AG04449 (cell line): ENCODE measurements at regions not wholly inside any gene's neighbourhood (a gene's known extent, or its start where the extent isn't known, plus 50 kb on each side); places are given as distances from the start of the nearest gene placed in this dataset.

ENCODE experiments used
- CTCF ChIA-PET: fragments of 350-600 bp; formaldehyde crosslinking; extraction: SDS; loops from one replicate; lab custom pipeline; 2021; ENCODE audit warnings: antibody characterized with exemption; lab: Yijun Ruan, JAX
- POLR2A ChIA-PET: fragments of 400-600, 350-600 bp; formaldehyde crosslinking; extraction: SDS; loops from one replicate; lab custom pipeline; 2020; ENCODE audit warnings: antibody characterized with exemption, inconsistent platforms; lab: Yijun Ruan, JAX
- DNase-seq: peaks from one replicate; pipeline ENCODE4 v3.0.0-alpha.2; 2010; ENCODE audit warnings: low read depth, low spot score
- H3K4me3 ChIP-seq: 2 replicates; pipeline ENCODE4 v1.5.1; 2011; ENCODE audit warnings: low read depth, mild to moderate bottlenecking, control low read depth, low read length
- TF ChIP-seq, protein P1 (sequence below): IDR thresholded peaks from one replicate; pipeline ENCODE4 v1.5.1; 2011; ENCODE audit warnings: mild to moderate bottlenecking, moderate library complexity, low read length, control low read depth, inconsistent platforms; ENCODE audit not compliant: insufficient read depth; ENCODE audit errors: missing control alignments

DNA sequence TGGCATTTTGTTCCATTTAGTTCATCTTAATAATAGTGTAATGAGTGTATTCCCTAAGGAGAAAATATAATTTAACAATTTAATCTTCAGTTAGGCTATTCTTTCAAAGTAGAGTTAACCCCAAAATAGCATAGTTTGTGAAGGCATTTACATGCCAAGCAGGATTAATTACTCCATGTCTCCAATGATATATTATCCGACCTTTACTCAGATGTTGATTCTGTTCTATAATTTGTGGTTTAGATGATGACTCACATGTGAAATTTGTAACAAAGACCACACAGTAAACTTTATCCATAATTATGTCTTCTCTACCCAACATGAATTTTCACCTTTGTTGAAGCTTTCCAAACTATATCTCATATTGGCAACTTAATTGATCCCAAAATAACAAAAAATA is 2065.2 kb downstream of the MRPL39 start:
- CTCF ChIA-PET = no interaction called here
- no peak for DNase-seq
- TF ChIP-seq, protein P1, sequence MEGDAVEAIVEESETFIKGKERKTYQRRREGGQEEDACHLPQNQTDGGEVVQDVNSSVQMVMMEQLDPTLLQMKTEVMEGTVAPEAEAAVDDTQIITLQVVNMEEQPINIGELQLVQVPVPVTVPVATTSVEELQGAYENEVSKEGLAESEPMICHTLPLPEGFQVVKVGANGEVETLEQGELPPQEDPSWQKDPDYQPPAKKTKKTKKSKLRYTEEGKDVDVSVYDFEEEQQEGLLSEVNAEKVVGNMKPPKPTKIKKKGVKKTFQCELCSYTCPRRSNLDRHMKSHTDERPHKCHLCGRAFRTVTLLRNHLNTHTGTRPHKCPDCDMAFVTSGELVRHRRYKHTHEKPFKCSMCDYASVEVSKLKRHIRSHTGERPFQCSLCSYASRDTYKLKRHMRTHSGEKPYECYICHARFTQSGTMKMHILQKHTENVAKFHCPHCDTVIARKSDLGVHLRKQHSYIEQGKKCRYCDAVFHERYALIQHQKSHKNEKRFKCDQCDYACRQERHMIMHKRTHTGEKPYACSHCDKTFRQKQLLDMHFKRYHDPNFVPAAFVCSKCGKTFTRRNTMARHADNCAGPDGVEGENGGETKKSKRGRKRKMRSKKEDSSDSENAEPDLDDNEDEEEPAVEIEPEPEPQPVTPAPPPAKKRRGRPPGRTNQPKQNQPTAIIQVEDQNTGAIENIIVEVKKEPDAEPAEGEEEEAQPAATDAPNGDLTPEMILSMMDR = no peak
- no peak overlapping the region for H3K4me3 ChIP-seq
- POLR2A ChIA-PET = no interaction called here

DNA sequence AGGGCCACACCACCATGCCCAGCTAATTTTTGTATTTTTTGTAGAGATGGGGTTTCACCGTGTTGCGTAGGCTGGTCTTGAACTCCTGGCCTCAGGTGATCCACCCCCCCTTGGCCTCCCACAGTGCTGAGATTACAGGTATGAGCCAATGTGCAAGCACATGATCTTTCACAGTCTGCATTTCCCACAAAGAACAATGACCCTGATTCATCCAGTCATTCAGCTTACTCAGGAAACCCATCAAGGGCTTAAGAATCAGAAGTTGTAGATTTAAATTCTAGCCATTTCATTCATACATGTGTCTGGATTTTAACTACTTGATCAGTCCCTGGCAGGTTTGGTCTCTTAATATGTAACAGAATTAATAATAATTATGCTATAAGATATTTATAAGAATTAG is 2065.7 kb downstream of the MRPL39 start:
- CTCF ChIA-PET = no interaction called here
- no peak for DNase-seq
- POLR2A ChIA-PET = no interaction called here
- no peak overlapping the region for H3K4me3 ChIP-seq
- TF ChIP-seq, protein P1 = no peak

DNA sequence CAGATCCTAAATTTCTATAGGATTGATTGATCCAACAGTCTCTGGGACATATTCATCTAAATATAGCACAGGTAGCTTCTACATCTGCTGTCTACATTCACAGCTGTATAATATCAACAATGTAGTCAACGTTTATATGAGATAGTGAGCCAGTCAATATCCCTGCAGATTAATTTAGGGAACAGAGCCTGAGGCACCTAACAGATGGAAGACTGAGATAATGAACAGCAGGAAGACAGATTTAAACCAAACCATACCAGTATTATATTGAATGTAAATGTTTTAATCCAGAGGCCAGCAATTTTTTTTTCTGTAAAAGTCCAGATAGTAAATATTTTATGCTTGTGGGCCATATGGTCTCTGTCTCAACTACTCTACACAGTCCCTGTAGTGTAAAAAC is 2072.4 kb downstream of the MRPL39 start:
- no peak overlapping the region for H3K4me3 ChIP-seq
- ChIA-PET CTCF (no interaction called here), POLR2A (no interaction called here)
- TF ChIP-seq, protein P1 = no peak
- DNase-seq = no peak

DNA sequence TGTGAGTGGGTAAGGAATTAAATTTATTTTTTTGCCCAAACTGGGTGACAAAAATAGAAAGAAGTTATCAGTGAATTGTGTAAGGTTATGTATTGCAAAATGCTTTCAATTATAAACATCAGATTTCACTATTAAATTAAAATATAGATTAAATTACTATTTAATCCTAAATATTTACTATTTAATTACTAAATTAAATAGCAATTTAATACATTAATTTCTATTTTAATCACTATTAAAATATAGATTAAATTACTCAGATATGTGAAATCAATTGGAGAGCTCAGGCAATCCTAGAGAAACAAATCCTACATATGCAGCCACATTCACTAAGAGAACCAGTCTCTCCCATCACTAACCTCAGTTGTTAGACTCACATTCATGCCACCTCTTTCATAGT is 2075.8 kb downstream of the MRPL39 start:
- ChIA-PET CTCF (no interaction called here), POLR2A (no interaction called here)
- no peak for DNase-seq

DNA sequence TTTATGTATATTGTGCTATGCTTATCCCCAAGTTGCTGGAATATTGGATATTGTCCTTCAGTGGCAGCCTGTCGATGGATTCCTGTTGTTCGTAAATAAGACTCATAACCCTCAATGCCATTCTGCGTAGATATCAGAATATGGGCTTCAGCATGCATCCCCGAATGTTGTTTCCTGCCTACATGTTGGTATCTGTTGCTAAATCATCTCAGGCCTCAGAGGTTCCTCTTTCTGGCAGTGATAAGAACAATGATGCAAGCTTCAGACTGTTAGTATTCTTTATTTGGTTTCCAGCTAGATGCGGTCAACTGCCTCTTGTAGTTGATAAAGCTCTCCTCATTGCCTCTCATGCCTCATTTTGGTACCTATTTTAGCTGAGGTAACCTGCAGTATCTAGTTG is 2082.6 kb downstream of the MRPL39 start:
- POLR2A ChIA-PET = no interaction called here
- TF ChIP-seq, protein P1 = no peak
- CTCF ChIA-PET = no interaction called here
- no peak overlapping the region for H3K4me3 ChIP-seq
- DNase-seq = no peak

More for the DNA sequence above, 2075.8 kb downstream of the MRPL39 start:
- no peak overlapping the region for H3K4me3 ChIP-seq
- TF ChIP-seq, protein P1 = no peak

DNA sequence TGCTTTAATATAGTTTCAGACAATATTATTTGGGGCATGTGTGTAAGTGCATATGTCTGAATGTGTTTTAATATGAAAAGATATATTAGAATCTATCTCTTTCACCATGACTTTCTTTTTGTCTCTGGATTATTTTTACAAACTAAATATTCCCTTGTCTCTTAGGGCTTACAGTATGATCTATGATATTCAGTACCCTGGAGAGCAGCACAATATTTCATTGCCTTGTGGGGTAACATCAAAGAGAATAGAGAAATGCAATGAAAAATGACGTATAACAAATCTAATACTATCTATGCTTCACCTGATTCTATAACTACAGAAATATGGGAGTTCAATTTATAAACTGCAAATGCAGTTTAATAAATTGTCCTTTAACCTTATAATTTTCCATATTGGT is 2084.5 kb downstream of the MRPL39 start:
- H3K4me3 ChIP-seq = no peak overlapping the region
- TF ChIP-seq, protein P1 = no peak
- ChIA-PET CTCF (no interaction called here), POLR2A (no interaction called here)
- no peak for DNase-seq
